ENCODE measurements at regions not wholly inside any gene's neighbourhood (a gene's known extent, or its start where the extent isn't known, plus 50 kb on each side); places are given as distances from the start of the nearest gene placed in this dataset.
A peak's percentile ranks its signal among the peaks of the same experiment; 100 is the strongest.

- no peak for DNase-seq
Measured at GRCh38 chr4:81577392-81577791, 105.7 kb upstream of the RASGEF1B start.

- no peak for DNase-seq
Measured at GRCh38 chr4:81574991-81575390, 103.3 kb upstream of the RASGEF1B start.

- DNase-seq: no peak
Measured at GRCh38 chr4:81573840-81574239, 102.1 kb upstream of the RASGEF1B start.

- no peak for DNase-seq
Measured at GRCh38 chr4:81572402-81572801, 100.7 kb upstream of the RASGEF1B start.

- DNase-seq: no peak
Measured at GRCh38 chr4:81571105-81571504, 99.4 kb upstream of the RASGEF1B start.

GRCh38 chr4:81566161-81566591 lies 94.5 kb upstream of the RASGEF1B start:
- no peak for DNase-seq

- DNase-seq: no peak
Measured at GRCh38 chr4:81565142-81565870, 93.6 kb upstream of the RASGEF1B start.

- DNase-seq: no peak
Measured at GRCh38 chr4:81564025-81564424, 92.3 kb upstream of the RASGEF1B start.

GRCh38 chr4:81562093-81562492 lies 90.4 kb upstream of the RASGEF1B start:
- DNase-seq: no peak

GRCh38 chr4:81557306-81557705 lies 85.6 kb upstream of the RASGEF1B start:
- DNase-seq: no peak

- no peak for DNase-seq
Measured at GRCh38 chr4:81555489-81555888, 83.8 kb upstream of the RASGEF1B start.

GRCh38 chr4:81552086-81552485 lies 80.4 kb upstream of the RASGEF1B start:
- DNase-seq: no peak

GRCh38 chr4:81550388-81550859 lies 78.7 kb upstream of the RASGEF1B start:
- no peak for DNase-seq

- DNase-seq: no peak
Measured at GRCh38 chr4:81549984-81550383, 78.3 kb upstream of the RASGEF1B start.

GRCh38 chr4:81546777-81547176 lies 75.1 kb upstream of the RASGEF1B start:
- no peak for DNase-seq

- peak in 1 of 2 experiments; percentile 9 for DNase-seq
Measured at GRCh38 chr4:81541161-81541945, 69.6 kb upstream of the RASGEF1B start.

GRCh38 chr4:81538716-81539427 lies 67.2 kb upstream of the RASGEF1B start:
- DNase-seq: no peak

GRCh38 chr4:81531410-81531809 lies 59.7 kb upstream of the RASGEF1B start:
- no peak for DNase-seq

GRCh38 chr4:81528979-81529378 lies 57.3 kb upstream of the RASGEF1B start:
- DNase-seq: no peak

GRCh38 chr4:81528200-81528599 lies 56.5 kb upstream of the RASGEF1B start:
- DNase-seq: no peak

GRCh38 chr4:81527709-81528108 lies 56.0 kb upstream of the RASGEF1B start:
- DNase-seq: no peak

- no peak for DNase-seq
Measured at GRCh38 chr4:81527115-81527514, 55.4 kb upstream of the RASGEF1B start.

- DNase-seq: no peak
Measured at GRCh38 chr4:81526706-81527105, 55.0 kb upstream of the RASGEF1B start.

Data from NCI-H1930 (cell line).